H1 (cell line): ENCODE measurements at regions not wholly inside any gene's neighbourhood (a gene's known extent, or its start where the extent isn't known, plus 50 kb on each side); places are given as distances from the start of the nearest gene placed in this dataset.

Source experiments
- CREB1 ChIP-seq: IDR thresholded peaks from 2 replicates; pipeline ENCODE4 v1.6.1; 2012; ENCODE audit warnings: inconsistent platforms
- CTCF ChIP-seq, 3 experiments: IDR thresholded peaks; 1 replicate in 2 of 3; 2 replicates in 1 of 3; pipeline versions ENCODE4 v1.5.1 to v1.6.1; 2011; ENCODE audit warnings: low read length in 3 of 3, mild to moderate bottlenecking in 3 of 3, inconsistent platforms in 2 of 3, low read depth in 1 of 3, moderate library complexity in 1 of 3; ENCODE audit not compliant: insufficient read depth in 1 of 3; ENCODE audit errors: control extremely low read depth in 1 of 3
- EP300 ChIP-seq, 2 experiments: IDR thresholded peaks; 1 replicate in 1 of 2; 2 replicates in 1 of 2; pipeline ENCODE4 v1.6.1; 2011 to 2012; ENCODE audit warnings: low read depth in 2 of 2, low read length in 2 of 2, mild to moderate bottlenecking in 2 of 2, borderline replicate concordance in 1 of 2, inconsistent platforms in 1 of 2, moderate library complexity in 1 of 2
- GABPA ChIP-seq: IDR thresholded peaks from 2 replicates; pipeline ENCODE4 v1.6.1; 2011; ENCODE audit warnings: mild to moderate bottlenecking, low read length, moderate library complexity, borderline replicate concordance; ENCODE audit not compliant: insufficient read depth
- POLR2A ChIP-seq, 2 experiments: IDR thresholded peaks; 1 replicate in 1 of 2; 2 replicates in 1 of 2; pipeline ENCODE4 v1.6.1; 2011; ENCODE audit warnings: low read depth in 2 of 2, low read length in 2 of 2, mild to moderate bottlenecking in 2 of 2; ENCODE audit errors: control extremely low read depth in 1 of 2
- RAD21 ChIP-seq, 2 experiments: IDR thresholded peaks in 1 of 2; conservative IDR thresholded peaks in 1 of 2; 2 replicates each; pipeline ENCODE4 v1.6.1; 2011; ENCODE audit warnings: low read depth in 2 of 2, low read length in 2 of 2, improper control_type of control experiment in 1 of 2, inconsistent platforms in 1 of 2, mild to moderate bottlenecking in 1 of 2, moderate library complexity in 1 of 2
- SIX5 ChIP-seq: IDR thresholded peaks from 2 replicates; pipeline ENCODE4 v1.6.1; 2011; ENCODE audit warnings: mild to moderate bottlenecking, low read depth, low read length
- SP1 ChIP-seq: IDR thresholded peaks from 2 replicates; pipeline ENCODE4 v1.6.1; 2011; ENCODE audit warnings: low read depth, low read length
- SRF ChIP-seq: IDR thresholded peaks from 2 replicates; pipeline ENCODE4 v1.6.1; 2011; ENCODE audit warnings: mild to moderate bottlenecking, low read depth, low read length, moderate library complexity
- USF2 ChIP-seq: IDR thresholded peaks from 2 replicates; pipeline ENCODE4 v1.6.1; 2011; ENCODE audit warnings: low read length, improper control_type of control experiment

DNA sequence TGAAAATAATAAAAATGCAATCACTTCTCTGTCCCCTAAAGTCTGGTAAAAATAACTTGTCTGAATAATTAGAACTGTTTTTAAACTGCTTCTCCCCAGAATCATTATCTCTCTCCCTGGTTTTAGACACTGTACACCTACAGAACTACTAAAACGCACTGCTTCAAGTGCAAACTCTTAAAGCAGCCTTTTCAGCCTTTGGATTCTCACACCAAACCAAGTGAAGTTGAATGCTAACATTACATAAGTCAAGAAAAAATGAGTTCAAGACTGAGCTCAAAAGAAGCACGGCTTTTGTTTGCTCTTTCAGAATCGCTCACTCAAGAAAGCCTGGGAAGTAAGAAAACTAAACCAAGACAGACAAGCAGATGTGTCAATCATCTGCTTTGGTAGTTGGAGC is 188.8 kb downstream of the LSM5 start:
- no peak for TF ChIP-seq CTCF (IDR thresholded peaks at IDR 0.05; ENCODE audit: control extremely low read depth in 1 of 3, insufficient read depth in 1 of 3, low read depth in 1 of 3, low read length in 3 of 3)
- TF ChIP-seq SRF, result no peak
- TF ChIP-seq SP1, result no peak
- no peak for TF ChIP-seq EP300 (IDR thresholded peaks at IDR 0.05; ENCODE audit: borderline replicate concordance in 1 of 2, low read depth in 2 of 2, low read length in 2 of 2)
- TF ChIP-seq POLR2A (IDR thresholded peaks at IDR 0.05; ENCODE audit: control extremely low read depth in 1 of 2, low read depth in 2 of 2, low read length in 2 of 2), result no peak
- no peak for TF ChIP-seq USF2
- TF ChIP-seq GABPA, result no peak
- no peak for TF ChIP-seq RAD21 (IDR thresholded peaks at IDR 0.05 in 1 of 2, conservative IDR thresholded peaks at IDR 0.05 in 1 of 2; ENCODE audit: low read depth in 2 of 2, low read length in 2 of 2)
- TF ChIP-seq SIX5, result no peak
- no peak for TF ChIP-seq CREB1
